Testis (tissue), 2 donors: ENCODE measurements at regions not wholly inside any gene's neighbourhood (a gene's known extent, or its start where the extent isn't known, plus 50 kb on each side); places are given as distances from the start of the nearest gene placed in this dataset.

Experiments used
- DNase-seq: peaks from one replicate; pipeline ENCODE4 v3.0.0-alpha.2; 2019
- H3K27ac ChIP-seq, 2 donors: fragments of 200-600 bp; sonication (generic); one replicate each; pipeline ENCODE4 v1.5.1; 2019
- H3K27me3 ChIP-seq: fragments of 200-600 bp; sonication (generic); one replicate; pipeline ENCODE4 v1.5.1; 2019
- H3K36me3 ChIP-seq: fragments of 200-600 bp; sonication (generic); one replicate; pipeline ENCODE4 v1.5.1; 2017; ENCODE audit warnings: low read depth; ENCODE audit errors: missing control alignments
- H3K4me1 ChIP-seq: fragments of 200-600 bp; sonication (generic); one replicate; pipeline ENCODE4 v1.5.1; 2019
- H3K4me3 ChIP-seq, 2 donors: fragments of 200-600 bp; sonication (generic); one replicate each; pipeline ENCODE4 v1.5.1; 2017 to 2019
- H3K9me3 ChIP-seq: fragments of 200-600 bp; sonication (generic); one replicate; pipeline ENCODE4 v1.5.1; 2017
- CTCF ChIP-seq, 3 experiments: fragments of 450-650 bp in 2 of 3; fragments of 200-600 bp in 1 of 3; sonication (generic) in 1 of 3; IDR thresholded peaks; one replicate each; pipeline ENCODE4 v1.5.1; 2016 to 2019; ENCODE audit warnings: antibody characterized with exemption in 3 of 3, mild to moderate bottlenecking in 2 of 3, moderate library complexity in 1 of 3
- POLR2A ChIP-seq: fragments of 450-650 bp; IDR thresholded peaks from one replicate; pipeline ENCODE4 v1.6.1; 2017; ENCODE audit warnings: antibody characterized with exemption, mild to moderate bottlenecking, moderate library complexity
- WGBS, 2 donors: methylation state at CpG; one replicate each; pipeline ENCODE4 v1.1.5; 2018; 5-methylcytosine and 5-hydroxymethylcytosine counted together
- intact Hi-C: fragments of 100-400 bp; cut with DNase I; formaldehyde crosslinking; loops from one replicate; pipeline ENCODE4 v1.15.1; 2023; ENCODE audit warnings: low total_unique reads

GRCh38 chr10:8596929-8597472, 542.5 kb downstream of the GATA3 start:
- no peak overlapping the region for H3K27ac ChIP-seq
- H3K27me3 ChIP-seq, result no peaks in the 10 kb centered on the region
- no peaks in the 10 kb centered on the region for H3K4me1 ChIP-seq
- no peaks in the 10 kb centered on the region for H3K9me3 ChIP-seq
- intact Hi-C loops, result no loop called here
- no peak overlapping the region for H3K4me3 ChIP-seq
- no peaks in the 10 kb centered on the region for H3K36me3 ChIP-seq
- no peak for DNase-seq
- WGBS, 2 donors, result 86 to 95% methylated on average over 5 of the region's 5 CpGs
- TF ChIP-seq POLR2A (no peak), CTCF (IDR thresholded peaks at IDR 0.05) (no peak)

GRCh38 chr10:8600192-8600591, 545.7 kb downstream of the GATA3 start:
- H3K27ac ChIP-seq, result no peak overlapping the region
- no peaks in the 10 kb centered on the region for H3K27me3 ChIP-seq
- intact Hi-C loops, result no loop called here
- H3K4me3 ChIP-seq, result no peak overlapping the region
- no peak for TF ChIP-seq POLR2A
- no peak for TF ChIP-seq CTCF (IDR thresholded peaks at IDR 0.05)
- H3K9me3 ChIP-seq, result no peaks in the 10 kb centered on the region
- H3K36me3 ChIP-seq, result no peaks in the 10 kb centered on the region
- 89 to 93% methylated on average over 3 of the region's 3 CpGs for WGBS, 2 donors
- no peak for DNase-seq
- H3K4me1 ChIP-seq, result no peaks in the 10 kb centered on the region

GRCh38 chr10:8602821-8603220, 548.3 kb downstream of the GATA3 start:
- H3K27ac ChIP-seq, result no peak overlapping the region
- intact Hi-C loops, result no loop called here
- no peaks in the 10 kb centered on the region for H3K36me3 ChIP-seq
- DNase-seq, result no peak
- no peaks in the 10 kb centered on the region for H3K27me3 ChIP-seq
- H3K4me1 ChIP-seq, result no peaks in the 10 kb centered on the region
- no peaks in the 10 kb centered on the region for H3K9me3 ChIP-seq
- WGBS, 2 donors, result 87 to 93% methylated on average over 1 of the region's 1 CpG
- TF ChIP-seq CTCF (IDR thresholded peaks at IDR 0.05) (no peak), POLR2A (no peak)
- no peak overlapping the region for H3K4me3 ChIP-seq

GRCh38 chr10:8614054-8614565, 559.6 kb downstream of the GATA3 start:
- H3K27ac ChIP-seq, result no peak overlapping the region

More at GRCh38 chr10:8614054-8614565, 559.6 kb downstream of the GATA3 start:
- H3K27me3 ChIP-seq, result no peaks in the 10 kb centered on the region
- 40 to 48% methylated on average over 6 of the region's 6 CpGs for WGBS, 2 donors
- DNase-seq, result no peak
- H3K4me3 ChIP-seq, result no peak overlapping the region
- intact Hi-C loops, result no loop called here
- H3K36me3 ChIP-seq, result no peaks in the 10 kb centered on the region
- no peaks in the 10 kb centered on the region for H3K9me3 ChIP-seq
- TF ChIP-seq CTCF (IDR thresholded peaks at IDR 0.05), result no peak
- TF ChIP-seq POLR2A, result no peak
- H3K4me1 ChIP-seq, result no peaks in the 10 kb centered on the region
